22Rv1 (cell line): ENCODE measurements at regions not wholly inside any gene's neighbourhood (a gene's known extent, or its start where the extent isn't known, plus 50 kb on each side); places are given as distances from the start of the nearest gene placed in this dataset.

Source experiments
- CTCF ChIP-seq: fragments of 450-650 bp; IDR thresholded peaks from 2 replicates; pipeline ENCODE4 v1.5.1; 2017; ENCODE audit warnings: mild to moderate bottlenecking
- ZFX ChIP-seq: fragments of 450-650 bp; IDR thresholded peaks from 2 replicates; pipeline ENCODE4 v1.6.1; 2017; ENCODE audit warnings: antibody characterized with exemption, borderline replicate concordance

- no peak for TF ChIP-seq CTCF
- no peak for TF ChIP-seq ZFX
These were observed 167.0 kb upstream of the RHOBTB1 start for GRCh38 chr10:61110936-61111335.
